HG03565 (cell line): ENCODE measurements at regions not wholly inside any gene's neighbourhood (a gene's known extent, or its start where the extent isn't known, plus 50 kb on each side); places are given as distances from the start of the nearest gene placed in this dataset.
"Not testable (repeated sequence)": the region's sequence is repeated elsewhere in the genome, so short reads cannot be mapped to it uniquely, and the experiment has no call there.

Experiments used
- ATAC-seq: cut with Tn5 transposase; IDR thresholded peaks from one replicate; pipeline ENCODE4 v1.9.1; 2021; ENCODE audit warnings: mild to moderate bottlenecking, moderate library complexity; ENCODE audit not compliant: unreplicated experiment

DNA sequence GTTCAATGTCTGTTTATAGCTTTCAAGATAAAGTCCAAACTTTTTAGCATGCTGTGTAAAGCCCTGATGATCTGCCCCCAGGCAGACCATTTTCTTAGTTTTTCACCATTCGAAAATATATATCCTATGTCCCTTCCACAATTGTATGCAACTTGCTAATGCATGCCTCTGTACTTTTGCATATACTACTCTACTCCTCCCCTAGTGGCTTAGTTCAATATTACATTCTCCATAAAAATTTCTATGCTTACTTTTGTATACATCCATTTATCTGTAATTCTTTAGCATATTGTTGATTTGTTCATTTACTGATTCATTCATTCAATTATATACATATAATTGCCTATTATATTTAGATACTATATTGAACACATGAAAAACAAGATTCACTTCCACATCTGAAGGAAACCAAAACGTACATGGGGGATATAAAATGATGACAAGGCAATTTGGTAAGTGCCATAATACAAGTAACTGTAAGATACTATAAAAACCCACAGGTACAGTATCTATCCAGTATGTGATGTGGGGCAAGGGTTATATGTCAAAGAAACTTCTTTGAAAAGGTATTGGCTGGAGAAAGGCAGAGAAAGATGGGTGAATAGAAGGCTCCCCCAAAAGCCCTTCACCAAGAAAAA, 902.5 kb downstream of the FAM133A start:
- ATAC-seq: no peak

DNA sequence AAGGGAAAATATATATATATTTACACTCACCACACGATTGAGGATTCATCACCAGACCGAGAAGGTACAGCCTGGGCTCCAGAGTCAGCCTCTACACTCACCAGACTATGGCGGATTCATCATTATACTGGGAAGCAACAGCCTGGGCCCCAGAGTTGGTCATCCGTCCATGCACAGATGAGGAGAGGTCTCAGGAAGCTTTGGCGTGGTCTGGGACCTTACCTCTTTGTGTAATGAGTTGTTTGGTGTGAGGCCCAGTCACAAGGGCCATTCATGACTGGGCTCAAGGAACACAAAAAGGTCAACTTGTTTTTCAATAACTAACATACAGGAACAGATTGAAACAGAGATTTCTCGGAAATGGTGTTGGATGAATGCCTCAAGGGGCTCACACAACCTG, 926.1 kb downstream of the FAM133A start:
- ATAC-seq: no peak

DNA sequence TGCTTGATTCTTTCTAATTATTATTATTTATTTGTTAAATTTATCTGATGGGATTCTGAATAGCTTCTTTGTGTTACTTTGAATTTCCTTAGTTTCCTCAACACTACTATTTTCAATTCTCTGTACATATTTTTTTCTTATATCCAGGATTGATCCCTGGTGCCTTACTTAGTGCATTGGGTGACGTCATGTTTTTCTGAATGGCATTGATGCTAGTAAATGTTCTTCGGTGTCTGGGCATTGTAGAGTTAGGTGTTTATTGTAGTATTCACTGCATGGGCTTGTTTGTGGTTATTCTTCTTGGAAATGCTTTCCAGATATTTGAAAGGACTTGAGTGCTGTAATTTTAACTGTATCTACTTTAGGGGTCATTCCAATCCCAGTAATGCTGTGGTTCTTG, 938.1 kb downstream of the FAM133A start:
- no peak for ATAC-seq

DNA sequence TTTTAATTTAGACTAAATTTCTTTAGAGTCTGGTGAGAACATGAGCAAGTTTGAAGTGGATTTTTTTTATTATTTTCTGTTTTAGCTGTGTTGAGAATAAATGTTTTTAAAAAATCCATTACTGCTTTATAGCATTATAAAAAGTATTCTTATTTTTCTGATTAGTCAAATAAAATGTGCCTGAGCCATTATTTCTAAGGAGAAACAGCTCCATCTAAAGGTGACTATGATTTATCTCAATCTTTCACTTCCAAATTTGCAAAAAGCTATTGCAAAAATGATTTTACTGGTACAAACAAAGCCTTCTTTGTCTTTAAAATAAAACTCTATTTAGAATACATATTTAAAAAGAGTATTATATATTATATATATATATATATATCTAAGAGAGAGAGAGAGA, 959.2 kb downstream of the FAM133A start:
- ATAC-seq: no peak

- no peak for ATAC-seq
Observed at GRCh38 chrX:94635003-94635402, 961.0 kb downstream of the FAM133A start.

DNA sequence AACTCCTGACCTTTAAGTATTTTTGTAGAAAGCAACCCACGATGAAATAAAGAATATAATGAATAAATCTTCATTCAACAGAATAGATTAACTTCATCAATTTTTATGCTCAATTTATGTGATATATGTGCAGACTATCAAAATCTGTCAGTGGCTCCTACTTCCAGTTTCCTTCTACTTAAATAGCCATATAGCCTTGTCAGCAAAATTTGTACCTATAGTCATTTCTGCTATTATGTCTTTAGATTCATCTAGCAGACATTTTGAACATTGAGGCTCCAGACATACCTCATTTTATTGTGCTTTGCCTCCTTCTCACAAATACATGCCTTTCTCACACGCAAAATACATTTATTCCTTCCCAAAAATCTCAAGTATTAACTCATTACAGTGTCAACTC, 971.7 kb downstream of the FAM133A start:
- no peak for ATAC-seq

DNA sequence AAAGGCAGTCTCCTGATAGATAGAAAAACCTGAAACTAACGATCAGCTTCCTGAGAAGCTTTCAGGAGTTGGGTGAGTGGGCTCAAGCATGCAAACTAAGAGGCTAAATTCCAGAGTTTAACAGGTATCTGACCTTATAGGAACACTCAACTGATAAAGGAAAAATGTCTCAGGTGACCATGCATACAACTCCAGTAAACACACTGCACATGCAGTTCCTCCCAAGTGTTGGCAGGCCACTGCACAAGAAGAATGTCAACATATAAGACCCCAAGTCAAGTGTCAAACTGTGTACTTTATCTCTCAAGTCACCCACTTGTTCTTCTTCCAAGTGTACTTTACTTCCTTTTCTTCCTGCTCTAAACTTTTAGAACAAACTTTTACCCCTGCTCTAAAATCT, 981.2 kb downstream of the FAM133A start:
- no peak for ATAC-seq

- no peak for ATAC-seq
Observed at GRCh38 chrX:94662689-94663088, 988.7 kb downstream of the FAM133A start.

- no peak for ATAC-seq
Observed at GRCh38 chrX:94676285-94676684, 1002.3 kb downstream of the FAM133A start.

DNA sequence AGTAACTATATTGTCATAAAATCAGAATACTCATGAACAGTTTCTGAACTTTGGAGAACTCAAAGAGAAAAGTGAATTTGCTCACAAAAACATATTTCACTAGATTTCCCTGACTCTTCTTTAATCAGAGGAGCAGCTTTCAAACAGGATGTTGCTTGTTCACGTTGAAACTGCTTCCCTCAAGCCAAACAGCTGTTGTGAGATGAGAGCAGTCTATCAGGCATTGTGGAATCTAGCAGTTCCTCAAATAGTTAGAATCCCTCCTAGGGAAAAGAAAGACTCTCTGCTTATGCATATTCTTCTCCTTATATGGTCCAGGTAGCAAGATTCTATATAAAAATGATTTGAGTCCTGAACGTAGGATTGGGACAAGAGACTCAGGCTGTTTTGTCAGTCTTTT, 1012.1 kb downstream of the FAM133A start:
- ATAC-seq: no peak

GRCh38 chrX:94695910-94696309, 1021.9 kb downstream of the FAM133A start:
- no peak for ATAC-seq

GRCh38 chrX:94704348-94705256, 1030.6 kb downstream of the FAM133A start:
- not testable (repeated sequence) for ATAC-seq

DNA sequence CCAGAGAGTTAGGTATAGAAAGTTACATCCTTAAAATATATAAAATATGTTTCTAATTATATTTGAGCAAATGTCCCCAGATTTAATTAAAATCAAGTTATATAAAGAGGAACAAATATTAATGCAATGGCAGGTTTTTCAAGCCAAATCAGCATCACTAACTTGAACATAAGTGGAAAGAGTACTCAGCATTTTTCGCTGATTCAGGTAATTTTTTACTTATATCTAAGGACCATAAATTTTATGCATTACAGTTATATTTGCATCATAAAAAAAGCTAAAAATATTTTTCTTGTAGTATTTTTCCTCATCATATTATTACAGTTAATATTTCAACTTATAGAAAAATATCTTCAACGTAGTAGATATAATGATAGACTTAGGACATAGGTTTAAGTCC, 1047.4 kb downstream of the FAM133A start:
- no peak for ATAC-seq

GRCh38 chrX:94722578-94722977, 1048.6 kb downstream of the FAM133A start:
- ATAC-seq: no peak

DNA sequence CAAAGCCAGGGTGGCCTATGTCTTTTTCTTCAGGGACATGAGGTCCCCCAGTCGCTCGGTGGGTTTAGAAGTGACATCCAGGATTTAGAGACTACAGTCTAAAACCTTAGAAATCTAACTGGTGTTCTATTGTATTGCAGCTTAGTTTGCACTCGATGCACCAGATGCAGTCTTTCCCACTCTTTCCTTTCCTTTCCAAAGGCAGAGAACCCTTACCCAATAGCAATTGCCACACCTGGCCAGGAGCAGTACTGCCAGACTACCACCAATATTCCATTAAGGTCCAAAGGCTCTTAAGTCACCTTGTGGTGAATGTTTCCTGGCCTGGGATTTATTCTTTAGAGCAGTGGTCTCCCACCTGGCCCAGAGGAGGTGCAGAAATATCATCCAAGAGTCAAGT, 1068.8 kb downstream of the FAM133A start:
- ATAC-seq: no peak

DNA sequence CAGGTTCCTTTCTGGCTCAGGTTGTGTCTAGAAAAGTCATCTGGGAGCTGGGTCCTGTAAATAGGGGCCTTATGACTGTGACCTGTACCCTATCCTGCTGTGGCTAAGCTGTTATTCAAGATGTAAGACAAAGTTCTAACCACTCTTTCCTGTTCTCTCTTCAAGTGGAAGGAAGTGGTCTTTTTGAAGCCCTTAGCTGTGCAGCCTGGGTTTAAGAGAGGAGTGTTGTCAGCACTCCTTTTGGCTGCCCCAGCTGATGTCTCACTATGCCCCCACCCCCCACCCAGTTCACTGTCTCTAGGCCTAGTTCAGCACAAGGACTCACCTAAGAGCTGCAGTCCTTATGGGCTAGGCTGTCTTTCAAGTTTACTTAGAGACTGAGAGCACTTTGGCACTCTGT, 1069.5 kb downstream of the FAM133A start:
- ATAC-seq: no peak

DNA sequence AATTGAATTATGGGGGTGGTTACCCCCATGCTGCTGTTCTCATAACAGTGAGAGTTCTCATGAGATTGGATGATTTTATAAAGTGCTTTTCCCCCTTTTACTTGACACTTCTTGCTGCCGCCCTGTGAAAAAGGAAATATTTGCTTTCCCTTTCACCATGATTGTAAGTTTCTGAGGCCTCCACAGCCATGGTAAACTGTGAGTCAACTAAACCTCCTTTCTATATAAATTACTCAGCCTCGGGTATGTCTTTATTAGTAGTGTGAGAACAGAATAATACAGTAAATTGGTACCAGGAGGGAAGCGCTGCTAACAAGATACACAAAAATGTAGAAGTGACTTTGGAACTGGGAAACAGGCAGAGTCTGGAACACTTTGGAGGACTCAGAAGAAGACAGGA, 1070.8 kb downstream of the FAM133A start:
- ATAC-seq: no peak

DNA sequence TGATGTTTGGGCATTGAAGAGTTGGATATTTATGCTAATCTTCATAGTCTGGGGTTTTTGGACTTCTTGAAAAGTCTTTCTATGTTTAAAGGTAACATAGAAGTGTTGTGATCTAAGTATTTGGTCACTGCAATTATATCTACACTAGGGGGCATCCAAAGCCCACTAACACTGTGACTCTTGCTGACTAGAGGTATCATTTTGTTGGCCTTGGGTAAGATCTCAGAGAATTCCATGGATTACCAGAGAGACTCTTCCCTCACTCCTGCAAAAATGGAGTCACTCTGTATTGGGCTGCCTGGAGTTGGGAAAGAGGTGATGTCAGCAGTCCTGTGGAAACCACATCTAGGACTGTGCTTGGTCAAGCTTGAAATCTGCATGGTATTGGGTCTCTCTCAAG, 1077.6 kb downstream of the FAM133A start:
- no peak for ATAC-seq

DNA sequence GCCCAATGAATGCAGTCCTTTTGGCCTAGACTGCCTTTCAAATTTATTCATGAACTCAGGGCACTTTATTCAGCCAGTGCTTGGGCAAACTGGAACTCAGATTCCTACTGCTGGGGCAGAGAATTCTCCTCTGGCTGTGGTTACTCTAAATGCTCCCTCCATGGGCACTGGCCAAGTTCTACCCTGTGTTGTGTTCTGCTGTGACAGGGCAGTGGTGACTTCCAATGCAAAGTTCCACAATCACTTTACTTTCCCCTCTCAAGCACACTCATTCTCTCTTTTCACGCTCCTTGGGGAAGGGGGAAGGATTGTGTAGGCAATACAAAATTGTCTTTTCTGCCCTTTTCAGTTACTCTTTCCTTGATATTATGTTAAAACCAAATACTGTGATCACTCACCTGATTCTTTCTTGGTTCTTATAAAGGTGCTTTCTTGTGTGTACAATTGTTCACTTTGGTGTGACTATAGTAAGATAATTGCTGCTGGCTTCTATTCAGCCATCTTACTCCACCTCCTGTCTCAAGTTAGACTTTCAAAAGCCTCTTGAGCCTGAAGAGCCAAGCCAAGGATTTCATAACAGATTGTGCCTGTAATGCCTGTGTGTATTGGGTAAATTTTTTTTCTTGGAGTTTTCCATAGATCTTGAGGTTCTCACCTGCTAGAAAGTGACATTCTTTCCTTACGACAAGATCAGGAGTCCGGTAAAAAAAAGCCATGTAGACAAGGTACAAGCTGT, 1078.6 kb downstream of the FAM133A start:
- ATAC-seq: no peak

- ATAC-seq: no peak
Observed at GRCh38 chrX:94758130-94758529, 1084.1 kb downstream of the FAM133A start.

GRCh38 chrX:94775640-94776039, 1101.6 kb downstream of the FAM133A start:
- ATAC-seq: no peak

DNA sequence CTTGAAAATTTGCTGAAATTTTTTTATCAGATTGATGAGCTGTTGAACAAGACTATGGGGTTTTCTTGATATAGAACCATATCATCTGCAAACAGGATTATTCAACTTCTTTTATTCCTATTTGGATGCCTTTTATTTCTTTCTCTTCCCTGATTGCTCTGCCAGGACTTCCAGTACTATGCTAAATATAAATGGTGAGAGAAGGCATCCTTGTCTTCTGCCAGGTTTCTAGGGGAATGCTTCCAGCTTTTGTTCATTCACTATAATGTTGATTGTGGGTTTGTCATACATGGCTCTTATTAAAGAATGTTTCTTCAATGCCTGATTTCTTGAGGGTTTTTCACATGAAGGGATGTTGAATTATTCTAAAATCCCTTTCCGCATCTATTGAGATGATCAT, 1139.5 kb downstream of the FAM133A start:
- ATAC-seq: no peak
